HG03064 (cell line): ENCODE measurements at regions not wholly inside any gene's neighbourhood (a gene's known extent, or its start where the extent isn't known, plus 50 kb on each side); places are given as distances from the start of the nearest gene placed in this dataset.

Experiments
- ATAC-seq: cut with Tn5 transposase; IDR thresholded peaks from one replicate; pipeline ENCODE4 v1.9.1; 2021; ENCODE audit warnings: low read depth; ENCODE audit not compliant: unreplicated experiment

GRCh38 chr2:2392332-2392731 lies 61.3 kb upstream of the MYT1L start:
- no peak for ATAC-seq

DNA sequence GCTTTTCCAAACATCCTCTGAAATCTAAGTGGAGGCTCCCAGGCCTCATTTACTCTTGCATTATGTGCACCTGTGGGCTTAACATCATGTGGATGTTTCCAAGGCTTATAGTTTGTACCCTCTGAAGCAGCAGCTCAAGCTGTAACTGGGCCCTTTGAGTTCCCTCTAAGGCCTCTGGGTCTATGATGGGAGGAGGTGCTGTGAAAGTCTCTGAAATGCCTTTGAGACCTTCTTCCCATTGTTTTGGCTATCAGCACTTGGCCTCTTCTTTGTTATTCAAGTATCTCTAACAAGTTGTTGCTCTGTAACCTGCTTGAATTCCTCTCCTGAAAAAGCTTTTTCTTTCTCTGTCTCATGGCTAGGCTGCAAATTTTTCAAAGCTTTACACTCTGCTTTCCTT lies 58.1 kb upstream of the MYT1L start:
- ATAC-seq: no peak
